Endothelial cell of umbilical vein (primary cell): ENCODE measurements at regions not wholly inside any gene's neighbourhood (a gene's known extent, or its start where the extent isn't known, plus 50 kb on each side); places are given as distances from the start of the nearest gene placed in this dataset.

Experiments used
- BruUV-seq: library from RNA; stranded (reverse); fragments of 400-500 nt; replicated peaks from 2 replicates; lab custom pipeline; 2021; lab: Mats Ljungman, UMichigan
- CTCF ChIA-PET: fragments of 300-600, 350-600 bp; sonication (Branson Sonifier 250); formaldehyde crosslinking; loops from one replicate; lab custom pipeline; 2021; ENCODE audit warnings: antibody characterized with exemption, inconsistent platforms; lab: Charles Lee
- POLR2A ChIA-PET: fragments of 300-600, 350-600 bp; sonication (Branson Sonifier 250); formaldehyde crosslinking; loops from one replicate; lab custom pipeline; 2021; ENCODE audit warnings: antibody characterized with exemption, inconsistent platforms; lab: Charles Lee
- DNase-seq: peaks from one replicate; pipeline ENCODE4 v3.0.0-alpha.2; 2011; ENCODE audit warnings: low read depth, low spot score
- FAIRE-seq: peaks from 2 replicates; lab custom pipeline; 2011; peaks lifted over from hg19 to GRCh38; lab: Jason Lieb, UNC
- H2AFZ ChIP-seq: 2 replicates; pipeline ENCODE4 v1.6.0; 2012; ENCODE audit warnings: low read depth, low read length, control low read depth, inconsistent platforms
- H3K27ac ChIP-seq: 2 replicates; pipeline ENCODE4 v1.5.1; 2011; ENCODE audit warnings: low read depth, mild to moderate bottlenecking, control low read depth, low read length, moderate library complexity; ENCODE audit not compliant: insufficient read depth
- H3K27me3 ChIP-seq, 2 experiments: 2 replicates each; pipeline versions ENCODE4 v1.6.0 to v1.6.1; 2011; ENCODE audit warnings: low read length in 2 of 2, mixed read lengths in 1 of 2; ENCODE audit not compliant: control insufficient read depth in 2 of 2, insufficient read depth in 2 of 2
- H3K36me3 ChIP-seq, 2 experiments: 2 replicates in 1 of 2; 3 replicates in 1 of 2; pipeline ENCODE4 v1.5.1; 2011; ENCODE audit warnings: low read length in 2 of 2, mild to moderate bottlenecking in 1 of 2, moderate library complexity in 1 of 2; ENCODE audit not compliant: control insufficient read depth in 2 of 2, insufficient read depth in 2 of 2; ENCODE audit errors: extremely low read depth in 1 of 2
- H3K4me1 ChIP-seq: 3 replicates; pipeline ENCODE4 v1.5.1; 2011; ENCODE audit warnings: mild to moderate bottlenecking, low read length; ENCODE audit not compliant: control insufficient read depth, insufficient read depth; ENCODE audit errors: extremely low read depth
- H3K4me2 ChIP-seq: 2 replicates; pipeline ENCODE4 v1.6.1; 2011; ENCODE audit warnings: low read length, control low read depth, mixed read lengths; ENCODE audit not compliant: insufficient read depth
- H3K4me3 ChIP-seq, 3 experiments: fragments of 200-600 bp in 1 of 3; sonication (generic), shearing (Covaris generic) in 1 of 3; replicated peaks in 1 of 3; 2 replicates each; pipeline ENCODE4 v1.5.1; 2011 to 2016; ENCODE audit warnings: control low read depth in 3 of 3, low read length in 3 of 3, mild to moderate bottlenecking in 2 of 3, inconsistent platforms in 1 of 3, low read depth in 1 of 3, moderate library complexity in 1 of 3; ENCODE audit not compliant: insufficient read depth in 1 of 3
- H3K79me2 ChIP-seq: 2 replicates; pipeline ENCODE4 v1.6.0; 2012; ENCODE audit warnings: low read length, inconsistent platforms; ENCODE audit not compliant: control insufficient read depth, insufficient read depth
- H3K9ac ChIP-seq: replicated peaks from 2 replicates; pipeline ENCODE3; 2011; ENCODE audit warnings: low read length, control low read depth; ENCODE audit not compliant: insufficient read depth; ENCODE audit errors: extremely low read depth
- H3K9me1 ChIP-seq: replicated peaks from 3 replicates; pipeline ENCODE4 v1.6.0; 2011; ENCODE audit warnings: mild to moderate bottlenecking, low read length; ENCODE audit not compliant: control insufficient read depth, insufficient read depth; ENCODE audit errors: extremely low read depth
- H3K9me3 ChIP-seq: replicated peaks from 2 replicates; pipeline ENCODE4 v1.5.1; 2012; ENCODE audit warnings: low read length, inconsistent platforms; ENCODE audit not compliant: control insufficient read depth, insufficient read depth
- H4K20me1 ChIP-seq: replicated peaks from 2 replicates; pipeline ENCODE3; 2011; ENCODE audit warnings: mild to moderate bottlenecking, low read length; ENCODE audit not compliant: control insufficient read depth, insufficient read depth; ENCODE audit errors: extremely low read depth
- CTCF ChIP-seq, 2 donors: IDR thresholded peaks; 1 replicate in 1 of 2; 2 replicates in 1 of 2; pipeline ENCODE4 v1.5.1; 2011; ENCODE audit warnings: low read length in 2 of 2, mild to moderate bottlenecking in 2 of 2, moderate library complexity in 2 of 2, control low read depth in 1 of 2, inconsistent platforms in 1 of 2, low read depth in 1 of 2; ENCODE audit not compliant: insufficient read depth in 1 of 2; ENCODE audit errors: extremely low read depth in 1 of 2
- EZH2 ChIP-seq: IDR thresholded peaks from 2 replicates; pipeline ENCODE4 v1.6.1; 2012; ENCODE audit warnings: borderline replicate concordance, low read depth, mild to moderate bottlenecking, moderate library complexity, low read length, inconsistent platforms; ENCODE audit not compliant: severe bottlenecking
- FOS ChIP-seq: IDR thresholded peaks from 2 replicates; pipeline ENCODE4 v1.6.1; 2011; ENCODE audit warnings: mild to moderate bottlenecking, low read length, moderate library complexity, borderline replicate concordance; ENCODE audit not compliant: insufficient read depth
- GATA2 ChIP-seq: IDR thresholded peaks from 2 replicates; pipeline ENCODE4 v1.7.0; 2011; ENCODE audit warnings: low read depth, mild to moderate bottlenecking, moderate library complexity, mixed read lengths, low read length; ENCODE audit not compliant: insufficient read length, insufficient read depth
- JUN ChIP-seq: IDR thresholded peaks from 2 replicates; pipeline ENCODE4 v1.6.1; 2011; ENCODE audit warnings: borderline replicate concordance, low read depth; ENCODE audit not compliant: insufficient read length, insufficient read depth
- MYC ChIP-seq: IDR thresholded peaks from one replicate; pipeline ENCODE4 v1.6.1; 2011; ENCODE audit warnings: mild to moderate bottlenecking, low read depth, low read length
- POLR2A ChIP-seq: IDR thresholded peaks from 2 replicates; pipeline ENCODE4 v1.6.1; 2012; ENCODE audit warnings: low read depth, mild to moderate bottlenecking, control low read depth, low read length
- POLR2AphosphoS5 ChIP-seq: IDR thresholded peaks from 2 replicates; pipeline ENCODE4 v1.6.1; 2012; ENCODE audit warnings: low read depth, mild to moderate bottlenecking, control low read depth, low read length, moderate library complexity; ENCODE audit not compliant: insufficient read depth
- dilution Hi-C: fragments of 300-500 bp; cut with MboI; formaldehyde crosslinking; loops from one replicate; pipeline ENCODE4 v1.15.0; 2019; ENCODE audit warnings: low sequenced_read_pairs; ENCODE audit not compliant: extremely low pct_ligation_motif_present
- intact Hi-C: fragments of 100-400 bp; cut with micrococcal nuclease; formaldehyde crosslinking; loops from one replicate; pipeline ENCODE4 v1.10.0; 2022
- TF ChIP-seq, protein P1 (sequence below): IDR thresholded peaks from 2 replicates; pipeline ENCODE4 v1.6.1; 2011; ENCODE audit not compliant: insufficient read depth, insufficient read length

GRCh38 chr10:61841338-61841875, 60.1 kb upstream of the ARID5B start:
- Histone ChIP-seq H2AFZ (no peak overlapping the region), H3K4me2 (no peak overlapping the region), H3K36me3 (no peaks in the 10 kb centered on the region), H3K27ac (no peak overlapping the region), H3K27me3 (no peaks in the 10 kb centered on the region), H3K4me1 (peaks cover 19% of the 10 kb centered on the region), H3K9me3 (no peaks in the 10 kb centered on the region), H3K4me3 (no peak overlapping the region), H3K79me2 (no peaks in the 10 kb centered on the region), H3K9ac (no peak overlapping the region), H4K20me1 (no peaks in the 10 kb centered on the region), H3K9me1 (no peaks in the 10 kb centered on the region)
- dilution Hi-C loops (no loop called here), intact Hi-C loops (no loop called here)
- FAIRE-seq (no peak), DNase-seq (no peak)
- TF ChIP-seq GATA2 (no peak), POLR2A (no peak), EZH2 (no peak), MYC (no peak), POLR2AphosphoS5 (no peak), CTCF (IDR thresholded peaks at IDR 0.05; ENCODE audit: extremely low read depth in 1 of 2, insufficient read depth in 1 of 2, low read depth in 1 of 2, low read length in 2 of 2) (no peak), JUN (no peak), FOS (no peak)
- TF ChIP-seq, protein P1, sequence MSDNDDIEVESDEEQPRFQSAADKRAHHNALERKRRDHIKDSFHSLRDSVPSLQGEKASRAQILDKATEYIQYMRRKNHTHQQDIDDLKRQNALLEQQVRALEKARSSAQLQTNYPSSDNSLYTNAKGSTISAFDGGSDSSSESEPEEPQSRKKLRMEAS, result no peak
- CTCF ChIA-PET, result interaction anchor here (0.9 to 1.0 kb wide), 2 partner anchors 12 to 56 kb away, joined by 3 read pairs; no protein-coding TSS in a partner anchor
- POLR2A ChIA-PET, result interaction anchor here (0.7 kb wide), 1 partner anchor 89 kb away, joined by 3 read pairs; no protein-coding TSS in a partner anchor
- BruUV-seq, result no TSS peak
